ENCODE measurements at regions not wholly inside any gene's neighbourhood (a gene's known extent, or its start where the extent isn't known, plus 50 kb on each side); places are given as distances from the start of the nearest gene placed in this dataset.

GRCh38 chrY:13756615-13757014 is 52.9 kb downstream of the TMSB4Y start:
- no peak for TF ChIP-seq RAD21 (conservative IDR thresholded peaks at IDR 0.05 in 1 of 2, IDR thresholded peaks at IDR 0.05 in 1 of 2)
- TF ChIP-seq CTCF (IDR thresholded peaks at IDR 0.05) = no peak
- no peak for TF ChIP-seq NFE2L2 (conservative IDR thresholded peaks at IDR 0.05; ENCODE audit: low read length)
- no peak for TF ChIP-seq CHD2 (IDR thresholded peaks at IDR 0.05; ENCODE audit: low read length, partially characterized antibody)
- no peak for TF ChIP-seq ESRRA (IDR thresholded peaks at IDR 0.05; ENCODE audit: borderline replicate concordance, low read length)
